LoVo (cell line): ENCODE measurements at regions not wholly inside any gene's neighbourhood (a gene's known extent, or its start where the extent isn't known, plus 50 kb on each side); places are given as distances from the start of the nearest gene placed in this dataset.

Source experiments
- DNase-seq: peaks from one replicate; pipeline ENCODE4 v3.0.0-alpha.2; 2016; ENCODE audit warnings: low spot score

- no peak for DNase-seq
These were observed 243.7 kb downstream of the SLC16A7 start for GRCh38 chr12:59839514-59839913.

- no peak for DNase-seq
These were observed 247.5 kb downstream of the SLC16A7 start for GRCh38 chr12:59843260-59843843.

GRCh38 chr12:59844750-59845149, 248.9 kb downstream of the SLC16A7 start:
- no peak for DNase-seq

GRCh38 chr12:59845293-59845692, 249.5 kb downstream of the SLC16A7 start:
- DNase-seq, result no peak

- no peak for DNase-seq
These were observed 251.3 kb downstream of the SLC16A7 start for GRCh38 chr12:59847127-59847526.

- no peak for DNase-seq
These were observed 254.4 kb downstream of the SLC16A7 start for GRCh38 chr12:59850268-59850667.

GRCh38 chr12:59858508-59859170, 262.8 kb downstream of the SLC16A7 start:
- DNase-seq, result no peak

- no peak for DNase-seq
These were observed 263.3 kb downstream of the SLC16A7 start for GRCh38 chr12:59859171-59859510.

GRCh38 chr12:59861635-59862034, 265.8 kb downstream of the SLC16A7 start:
- DNase-seq, result no peak

- DNase-seq, result no peak
These were observed 271.2 kb downstream of the SLC16A7 start for GRCh38 chr12:59867055-59867454.

- DNase-seq, result no peak
These were observed 271.9 kb downstream of the SLC16A7 start for GRCh38 chr12:59867689-59868088.

GRCh38 chr12:59871779-59872178, 275.9 kb downstream of the SLC16A7 start:
- DNase-seq, result no peak

GRCh38 chr12:59873136-59873535, 277.3 kb downstream of the SLC16A7 start:
- DNase-seq, result no peak

- no peak for DNase-seq
These were observed 279.0 kb downstream of the SLC16A7 start for GRCh38 chr12:59874781-59875180.

- no peak for DNase-seq
These were observed 290.4 kb downstream of the SLC16A7 start for GRCh38 chr12:59886131-59886733.

GRCh38 chr12:59887178-59887577, 291.3 kb downstream of the SLC16A7 start:
- DNase-seq, result no peak

- DNase-seq, result no peak
These were observed 295.2 kb downstream of the SLC16A7 start for GRCh38 chr12:59890896-59891579.

GRCh38 chr12:59895166-59895775, 299.4 kb downstream of the SLC16A7 start:
- no peak for DNase-seq

- no peak for DNase-seq
These were observed 309.2 kb downstream of the SLC16A7 start for GRCh38 chr12:59904874-59905521.

- peak; percentile 46 for DNase-seq
These were observed 315.7 kb downstream of the SLC16A7 start for GRCh38 chr12:59911516-59911915.

GRCh38 chr12:59916988-59917387, 321.2 kb downstream of the SLC16A7 start:
- DNase-seq, result no peak

- no peak for DNase-seq
These were observed 331.2 kb downstream of the SLC16A7 start for GRCh38 chr12:59927032-59927431.
